Neuronal stem cell (in vitro differentiated cells): ENCODE measurements at regions not wholly inside any gene's neighbourhood (a gene's known extent, or its start where the extent isn't known, plus 50 kb on each side); places are given as distances from the start of the nearest gene placed in this dataset.

Experiments
- DNase-seq: peaks from one replicate; pipeline ENCODE4 v3.0.0-alpha.2; 2013; ENCODE audit warnings: low spot score
- H2AFZ ChIP-seq: one replicate; pipeline ENCODE4 v1.6.1; 2013; ENCODE audit warnings: mild to moderate bottlenecking, low read length, inconsistent platforms
- H2AK5ac ChIP-seq: 2 replicates; pipeline ENCODE4 v1.6.1; 2013; ENCODE audit warnings: low read depth, mild to moderate bottlenecking, inconsistent platforms, low read length, moderate library complexity, mixed read lengths
- H2BK120ac ChIP-seq: 2 replicates; pipeline ENCODE4 v1.6.1; 2013; ENCODE audit warnings: low read depth, mild to moderate bottlenecking, inconsistent platforms, low read length, moderate library complexity, mixed read lengths
- H2BK12ac ChIP-seq: one replicate; pipeline ENCODE4 v1.6.1; 2013; ENCODE audit warnings: low read length, inconsistent platforms
- H2BK15ac ChIP-seq: 2 replicates; pipeline ENCODE4 v1.6.1; 2013; ENCODE audit warnings: mild to moderate bottlenecking, low read length, inconsistent platforms, mixed read lengths
- H2BK5ac ChIP-seq: one replicate; pipeline ENCODE4 v1.6.1; 2013; ENCODE audit warnings: inconsistent platforms, mild to moderate bottlenecking, low read length, moderate library complexity
- H3K14ac ChIP-seq: one replicate; pipeline ENCODE4 v1.6.1; 2013; ENCODE audit warnings: low read length, inconsistent platforms
- H3K18ac ChIP-seq: 2 replicates; pipeline ENCODE4 v1.6.1; 2013; ENCODE audit warnings: low read length, inconsistent platforms
- H3K23ac ChIP-seq: 2 replicates; pipeline ENCODE4 v1.6.1; 2013; ENCODE audit warnings: low read depth, mild to moderate bottlenecking, mixed read lengths, low read length, inconsistent platforms; ENCODE audit not compliant: poor library complexity
- H3K27ac ChIP-seq: replicated peaks from 3 replicates; pipeline ENCODE4 v1.5.1; 2013; ENCODE audit warnings: low read length, inconsistent platforms
- H3K27me3 ChIP-seq, 3 experiments: 2 replicates each; pipeline ENCODE4 v1.6.1; 2013; ENCODE audit warnings: low read length in 3 of 3, mild to moderate bottlenecking in 2 of 3, inconsistent platforms in 1 of 3, low read depth in 1 of 3, mixed read lengths in 1 of 3, moderate library complexity in 1 of 3; ENCODE audit not compliant: control insufficient read depth in 3 of 3, insufficient read depth in 3 of 3
- H3K36me3 ChIP-seq, 2 donors: replicated peaks in 1 of 2; 2 replicates each; pipeline ENCODE4 v1.6.1; 2013; ENCODE audit warnings: low read length in 2 of 2; ENCODE audit not compliant: control insufficient read depth in 2 of 2, insufficient read depth in 2 of 2
- H3K4ac ChIP-seq: 2 replicates; pipeline ENCODE4 v1.6.1; 2013; ENCODE audit warnings: inconsistent platforms, mild to moderate bottlenecking, low read length, moderate library complexity
- H3K4me1 ChIP-seq, 2 donors: 1 replicate in 1 of 2; 2 replicates in 1 of 2; pipeline ENCODE4 v1.6.1; 2013; ENCODE audit warnings: low read length in 2 of 2, low read depth in 1 of 2; ENCODE audit not compliant: control insufficient read depth in 2 of 2, insufficient read depth in 1 of 2
- H3K4me2 ChIP-seq: one replicate; pipeline ENCODE4 v1.6.1; 2013; ENCODE audit warnings: mild to moderate bottlenecking, low read length, inconsistent platforms; ENCODE audit not compliant: insufficient read depth, poor library complexity, severe bottlenecking
- H3K4me3 ChIP-seq, 2 donors: 2 replicates each; pipeline ENCODE4 v1.5.1; 2013; ENCODE audit warnings: low read length in 2 of 2, mild to moderate bottlenecking in 2 of 2, inconsistent platforms in 1 of 2, moderate library complexity in 1 of 2
- H3K79me1 ChIP-seq: one replicate; pipeline ENCODE4 v1.6.1; 2013; ENCODE audit warnings: low read depth, mild to moderate bottlenecking, inconsistent platforms, low read length, moderate library complexity
- H3K9ac ChIP-seq: one replicate; pipeline ENCODE4 v1.6.1; 2013; ENCODE audit warnings: mild to moderate bottlenecking, low read depth, low read length, inconsistent platforms; ENCODE audit not compliant: poor library complexity
- H3K9me3 ChIP-seq, 2 donors: replicated peaks in 1 of 2; 2 replicates each; pipeline versions ENCODE3 to v1.6.1; 2013; ENCODE audit warnings: low read length in 2 of 2, mild to moderate bottlenecking in 2 of 2, inconsistent platforms in 1 of 2, low read depth in 1 of 2, mixed read lengths in 1 of 2, moderate library complexity in 1 of 2; ENCODE audit not compliant: control insufficient read depth in 2 of 2, insufficient read depth in 1 of 2
- H4K8ac ChIP-seq: one replicate; pipeline ENCODE4 v1.6.1; 2013; ENCODE audit warnings: low read depth, mild to moderate bottlenecking, inconsistent platforms, low read length, moderate library complexity
- H4K91ac ChIP-seq: one replicate; pipeline ENCODE4 v1.6.1; 2013; ENCODE audit warnings: low read length, low read depth, mild to moderate bottlenecking, inconsistent platforms; ENCODE audit not compliant: poor library complexity
- WGBS, 2 donors: extraction: QIAGEN DNeasy Blood & Tissue Kit; methylation state at CpG; one replicate each; pipeline ENCODE4 v1.1.7; 2013; ENCODE audit warnings: missing lambda C conversion rate in 2 of 2, mixed read lengths in 1 of 2; ENCODE audit not compliant: insufficient read length in 2 of 2, insufficient replicate concordance in 1 of 2; ENCODE audit errors: extremely low coverage in 2 of 2; 5-methylcytosine and 5-hydroxymethylcytosine counted together

DNA sequence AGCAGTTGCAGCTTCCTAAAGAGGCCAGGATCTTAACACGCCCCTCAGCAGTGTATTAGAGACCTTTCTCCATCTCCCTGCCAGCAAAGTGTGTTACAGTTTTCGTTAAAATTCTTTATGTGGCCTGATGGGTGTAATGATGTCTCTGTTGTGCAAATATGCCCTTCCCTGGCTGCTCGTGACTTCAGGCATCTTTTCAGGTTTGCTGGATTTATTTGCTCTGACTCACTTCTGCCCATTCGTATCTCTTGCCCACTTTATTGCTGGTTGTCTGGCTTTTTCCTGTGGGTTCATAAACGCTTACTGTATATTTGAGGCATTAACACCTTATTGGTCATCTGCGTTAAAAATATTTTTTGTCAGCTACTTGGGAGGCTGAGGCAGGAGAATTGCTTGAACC is 134.5 kb downstream of the ASB1 start:
- Histone ChIP-seq H3K14ac (no peak overlapping the region), H3K9ac (no peak overlapping the region), H3K23ac (no peak overlapping the region), H2AK5ac (no peak overlapping the region), H3K4me1 (peaks cover 0 to 3% of the 10 kb centered on the region in 2 donors), H3K27me3 (peaks cover 0 to 16% (median 0%) of the 10 kb centered on the region in 3 experiments), H2BK15ac (no peak overlapping the region), H3K36me3 (no peaks in the 10 kb centered on the region), H2BK12ac (no peak overlapping the region), H3K27ac (no peak overlapping the region), H2BK5ac (no peak overlapping the region), H2BK120ac (no peak overlapping the region), H2AFZ (no peak overlapping the region), H3K4me2 (no peak overlapping the region), H3K4ac (no peak overlapping the region), H4K8ac (no peak overlapping the region), H3K4me3 (no peak overlapping the region), H3K18ac (no peak overlapping the region), H4K91ac (no peak overlapping the region), H3K9me3 (no peaks in the 10 kb centered on the region), H3K79me1 (no peaks in the 10 kb centered on the region)
- WGBS, 2 donors, result no CpG with 5 or more reads among the region's 6 CpGs
- no peak for DNase-seq

DNA sequence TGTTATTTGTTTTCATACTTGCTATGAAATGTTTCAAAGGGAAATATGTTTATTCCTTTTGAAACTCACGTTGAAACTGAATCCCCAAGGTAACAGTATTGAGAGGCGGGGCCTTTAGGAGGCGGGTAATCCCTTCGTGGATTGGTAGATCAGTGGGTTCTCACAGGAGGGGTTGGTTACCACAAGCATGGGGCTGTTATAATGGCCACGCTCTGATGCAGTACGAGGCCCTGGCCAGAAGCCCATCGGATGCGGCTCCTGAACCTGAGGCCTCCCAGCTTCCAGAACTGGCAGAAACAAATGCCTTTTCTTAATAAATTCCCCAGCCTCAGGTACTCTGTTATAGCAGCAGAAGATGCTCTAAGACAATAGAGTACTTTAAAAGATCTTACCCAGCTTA is 135.7 kb downstream of the ASB1 start:
- no peak overlapping the region for H3K27ac ChIP-seq

DNA sequence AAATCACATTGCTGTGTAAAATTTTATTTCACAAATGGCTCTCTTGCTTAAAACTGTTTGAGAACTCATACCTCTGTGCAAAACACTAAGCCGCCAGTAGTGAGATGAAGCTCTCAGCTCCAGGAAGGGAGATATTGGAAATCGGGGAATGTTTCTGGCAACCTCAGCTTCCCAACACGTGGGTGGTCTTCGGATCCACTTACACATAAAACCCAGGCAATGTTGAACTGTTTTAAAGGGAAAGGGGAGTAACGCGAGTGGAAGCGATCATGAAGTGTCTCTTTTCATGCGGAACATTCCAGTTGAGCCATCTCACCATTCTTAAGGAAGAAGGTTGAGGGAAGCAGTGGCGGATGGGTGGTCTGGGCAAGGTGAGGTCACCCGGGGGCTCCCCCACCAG is 136.8 kb downstream of the ASB1 start:
- Histone ChIP-seq H3K9ac (no peak overlapping the region), H2BK15ac (no peak overlapping the region), H3K14ac (no peak overlapping the region), H2BK12ac (no peak overlapping the region), H3K4ac (no peak overlapping the region), H2AK5ac (no peak overlapping the region), H3K23ac (no peak overlapping the region), H4K8ac (no peak overlapping the region), H2AFZ (no peak overlapping the region), H3K18ac (no peak overlapping the region), H3K79me1 (no peaks in the 10 kb centered on the region), H3K27me3 (peaks cover 0 to 12% (median 0%) of the 10 kb centered on the region in 3 experiments), H2BK120ac (no peak overlapping the region), H3K4me2 (no peak overlapping the region), H3K27ac (no peak overlapping the region), H3K36me3 (no peaks in the 10 kb centered on the region), H3K4me1 (peaks cover 0 to 5% of the 10 kb centered on the region in 2 donors), H2BK5ac (no peak overlapping the region), H3K4me3 (no peak overlapping the region), H3K9me3 (no peaks in the 10 kb centered on the region), H4K91ac (no peak overlapping the region)
- no CpG with 5 or more reads among the region's 10 CpGs for WGBS, 2 donors
- DNase-seq, result no peak

More for the DNA sequence above, 135.7 kb downstream of the ASB1 start:
- no peak overlapping the region for H2AK5ac ChIP-seq
- no peak overlapping the region for H3K9ac ChIP-seq
- no peak overlapping the region for H2AFZ ChIP-seq
- H2BK15ac ChIP-seq, result no peak overlapping the region
- no peak overlapping the region for H3K4me3 ChIP-seq
- H3K4ac ChIP-seq, result no peak overlapping the region
- no peaks in the 10 kb centered on the region for H3K36me3 ChIP-seq
- no peak overlapping the region for H4K8ac ChIP-seq
- no peak overlapping the region for H2BK5ac ChIP-seq
- no peak overlapping the region for H4K91ac ChIP-seq
- no peak for DNase-seq
- no peak overlapping the region for H2BK120ac ChIP-seq
- no peaks in the 10 kb centered on the region for H3K79me1 ChIP-seq
- no peak overlapping the region for H3K14ac ChIP-seq
- no peak overlapping the region for H2BK12ac ChIP-seq
- H3K9me3 ChIP-seq, result no peaks in the 10 kb centered on the region
- H3K4me2 ChIP-seq, result no peak overlapping the region
- no CpG with 5 or more reads among the region's 8 CpGs for WGBS, 2 donors
- H3K23ac ChIP-seq, result no peak overlapping the region
- no peak overlapping the region for H3K18ac ChIP-seq
- peaks cover 0 to 3% of the 10 kb centered on the region in 2 donors for H3K4me1 ChIP-seq
- peaks cover 0 to 15% (median 0%) of the 10 kb centered on the region in 3 experiments for H3K27me3 ChIP-seq

DNA sequence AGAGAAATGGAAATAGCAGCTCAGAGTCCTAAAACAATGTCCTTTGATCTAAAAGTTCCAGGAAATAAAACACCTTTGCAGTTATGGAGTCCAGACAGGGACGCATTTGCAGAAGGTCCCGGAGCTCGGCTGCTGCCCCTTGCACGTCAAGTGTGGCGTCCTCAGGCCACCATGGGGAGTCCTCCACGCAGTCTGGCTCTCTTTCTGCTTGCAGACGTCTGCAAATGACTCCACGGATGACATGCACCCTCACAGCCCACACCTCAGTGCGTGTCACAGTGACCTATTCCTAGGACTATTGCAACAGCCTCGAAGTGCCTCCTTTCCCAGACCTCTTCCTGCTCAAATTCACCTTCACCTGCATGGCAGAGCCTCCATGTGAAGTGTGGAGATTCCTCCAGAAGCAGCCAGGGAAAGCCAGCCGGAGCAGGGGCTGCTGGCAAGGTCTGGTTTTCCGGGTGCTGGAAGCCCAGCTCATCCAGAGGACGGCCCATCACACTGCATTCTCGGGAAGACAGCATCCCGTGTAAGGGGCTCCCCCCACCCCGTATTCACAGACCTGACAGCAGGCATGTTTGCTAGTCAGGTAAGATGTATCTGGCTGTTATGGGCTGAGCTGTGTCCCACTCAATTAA is 137.7 kb downstream of the ASB1 start:
- peak overlapping the region; percentile 44 for H3K9ac ChIP-seq
- H3K27ac ChIP-seq, result no peak overlapping the region
- H2AK5ac ChIP-seq, result no peak overlapping the region
- no CpG with 5 or more reads among the region's 16 CpGs for WGBS, 2 donors
- no peak for DNase-seq
- H3K79me1 ChIP-seq, result no peaks in the 10 kb centered on the region
- H3K14ac ChIP-seq, result peak overlapping the region; percentile 8
- no peak overlapping the region for H3K4me2 ChIP-seq
- H3K36me3 ChIP-seq, result no peaks in the 10 kb centered on the region
- peaks cover 0 to 12% (median 0%) of the 10 kb centered on the region in 3 experiments for H3K27me3 ChIP-seq
- peak overlapping the region; percentile 78 for H3K4ac ChIP-seq
- peak overlapping the region; percentile 28 for H3K18ac ChIP-seq
- H2BK5ac ChIP-seq, result no peak overlapping the region
- no peaks in the 10 kb centered on the region for H3K9me3 ChIP-seq
- peak overlapping the region; percentile 75 for H2BK15ac ChIP-seq
- H4K8ac ChIP-seq, result no peak overlapping the region
- no peak overlapping the region for H3K4me3 ChIP-seq
- no peak overlapping the region for H2BK12ac ChIP-seq
- no peak overlapping the region for H2BK120ac ChIP-seq
- no peak overlapping the region for H3K23ac ChIP-seq
- H2AFZ ChIP-seq, result no peak overlapping the region
- H4K91ac ChIP-seq, result no peak overlapping the region
- H3K4me1 ChIP-seq, result peaks cover 0 to 5% of the 10 kb centered on the region in 2 donors
